ENCODE measurements at regions not wholly inside any gene's neighbourhood (a gene's known extent, or its start where the extent isn't known, plus 50 kb on each side); places are given as distances from the start of the nearest gene placed in this dataset.

GRCh38 chr20:4330011-4330410 is 80.9 kb upstream of the ADRA1D start:
- H3K36me3 ChIP-seq (replicated peaks in 1 of 2; ENCODE audit: control insufficient read depth in 1 of 2, insufficient read depth in 2 of 2, low read length in 1 of 2), result no peaks in the 10 kb centered on the region
- no peak for DNase-seq
- H3K27me3 ChIP-seq (ENCODE audit: insufficient read depth), result 0 out of 2 replicates have a peak, but pooled peaks cover 4% of the 10 kb centered on the region
- TF ChIP-seq EP300 (IDR thresholded peaks at IDR 0.05; ENCODE audit: borderline replicate concordance in 1 of 2, low read depth in 1 of 2, low read length in 1 of 2) (no peak), FOXM1 (IDR thresholded peaks at IDR 0.05; ENCODE audit: low read depth) (no peak), GATA2 (CRISPR knock-in tag; IDR thresholded peaks at IDR 0.05) (no peak), ZBTB33 (IDR thresholded peaks at IDR 0.05; ENCODE audit: borderline replicate concordance, low read depth) (no peak)
- H3K4me1 ChIP-seq (ENCODE audit: control insufficient read depth in 1 of 2, insufficient read depth in 2 of 2, low read depth in 1 of 2, low read length in 1 of 2), result no peaks in the 10 kb centered on the region
- WGBS (ENCODE audit: low lambda C conversion rate), result 21% methylated on average over 5 of the region's 5 CpGs
- ChIA-PET POLR2A (no interaction called here), CTCF (no interaction called here)
- H3K9ac ChIP-seq, result no peak overlapping the region
- H3K27ac ChIP-seq (ENCODE audit: low read depth in 2 of 2, low read length in 1 of 2), result no peak overlapping the region
- H3F3A ChIP-seq (replicated peaks; ENCODE audit: insufficient read depth), result no peaks in the 10 kb centered on the region
- no peak overlapping the region for H2AFZ ChIP-seq (ENCODE audit: low read depth)
- H3K79me2 ChIP-seq (ENCODE audit: insufficient read depth), result no peaks in the 10 kb centered on the region
- H3K4me2 ChIP-seq, result no peak overlapping the region
- no peaks in the 10 kb centered on the region for H3K9me2 ChIP-seq
- H3K4me3 ChIP-seq (ENCODE audit: low read depth in 2 of 2, low read length in 1 of 2), result no peak overlapping the region
- no peaks in the 10 kb centered on the region for H3K9me3 ChIP-seq
- no peaks in the 10 kb centered on the region for H4K20me1 ChIP-seq (ENCODE audit: insufficient read depth)

GRCh38 chr20:4329232-4329631 is 80.1 kb upstream of the ADRA1D start:
- no peaks in the 10 kb centered on the region for H3K9me2 ChIP-seq
- no peaks in the 10 kb centered on the region for H3K36me3 ChIP-seq (replicated peaks in 1 of 2; ENCODE audit: control insufficient read depth in 1 of 2, insufficient read depth in 2 of 2, low read length in 1 of 2)
- no peaks in the 10 kb centered on the region for H4K20me1 ChIP-seq (ENCODE audit: insufficient read depth)
- no peaks in the 10 kb centered on the region for H3K4me1 ChIP-seq (ENCODE audit: control insufficient read depth in 1 of 2, insufficient read depth in 2 of 2, low read depth in 1 of 2, low read length in 1 of 2)
- no peaks in the 10 kb centered on the region for H3K79me2 ChIP-seq (ENCODE audit: insufficient read depth)
- no peak for TF ChIP-seq TCF12 (IDR thresholded peaks at IDR 0.05)
- TF ChIP-seq POLR2AphosphoS5 (IDR thresholded peaks at IDR 0.05; ENCODE audit: low read depth, low read length), result no peak
- no peak for TF ChIP-seq REST (IDR thresholded peaks at IDR 0.05; ENCODE audit: low read depth, low read length)
- no peak for TF ChIP-seq RCOR1 (IDR thresholded peaks at IDR 0.05; ENCODE audit: low read length)
- TF ChIP-seq TEAD4 (IDR thresholded peaks at IDR 0.05; ENCODE audit: borderline replicate concordance, insufficient read depth), result no peak
- no peak for TF ChIP-seq SIN3A (IDR thresholded peaks at IDR 0.05; ENCODE audit: borderline replicate concordance, low read depth, low read length)
- no peaks in the 10 kb centered on the region for H3K27me3 ChIP-seq (ENCODE audit: insufficient read depth)
- H3K4me2 ChIP-seq, result no peak overlapping the region
- no peaks in the 10 kb centered on the region for H3F3A ChIP-seq (replicated peaks; ENCODE audit: insufficient read depth)
- ChIA-PET POLR2A (no interaction called here), CTCF (no interaction called here)
- no peak overlapping the region for H3K9ac ChIP-seq
- no peaks in the 10 kb centered on the region for H3K9me3 ChIP-seq
- H3K4me3 ChIP-seq (ENCODE audit: low read depth in 2 of 2, low read length in 1 of 2), result no peak overlapping the region
- 10% methylated on average over 5 of the region's 5 CpGs for WGBS (ENCODE audit: low lambda C conversion rate)
- H2AFZ ChIP-seq (ENCODE audit: low read depth), result no peak overlapping the region
- DNase-seq, result no peak
- H3K27ac ChIP-seq (ENCODE audit: low read depth in 2 of 2, low read length in 1 of 2), result no peak overlapping the region

All from SK-N-SH (cell line).